SU-DHL-6 (cell line): ENCODE measurements at regions not wholly inside any gene's neighbourhood (a gene's known extent, or its start where the extent isn't known, plus 50 kb on each side); places are given as distances from the start of the nearest gene placed in this dataset.

Experiments used
- H2AFZ ChIP-seq: fragments of 200-600 bp; sonication (generic); 2 replicates; pipeline ENCODE4 v1.6.1; 2014; ENCODE audit warnings: low read depth, mild to moderate bottlenecking, moderate library complexity, mixed read lengths, antibody characterized with exemption, low read length; ENCODE audit not compliant: severe bottlenecking
- H3F3A ChIP-seq: fragments of 200-600 bp; shearing (Covaris generic); 2 replicates; pipeline ENCODE4 v1.6.0; 2016; ENCODE audit warnings: antibody characterized with exemption, mild to moderate bottlenecking; ENCODE audit not compliant: insufficient read depth
- H3K27ac ChIP-seq: fragments of 200-600 bp; sonication (generic); 2 replicates; pipeline ENCODE4 v1.5.1; 2016; ENCODE audit warnings: low read depth, mild to moderate bottlenecking, low read length, moderate library complexity, mixed read lengths
- H3K27me3 ChIP-seq: fragments of 200-600 bp; sonication (generic), shearing (Covaris generic); 2 replicates; pipeline ENCODE4 v1.6.0; 2014; ENCODE audit warnings: mild to moderate bottlenecking, low read length
- H3K36me3 ChIP-seq: fragments of 200-600 bp; sonication (generic); 2 replicates; pipeline ENCODE4 v1.6.1; 2014; ENCODE audit warnings: mild to moderate bottlenecking, low read length, mixed read lengths
- H3K4me2 ChIP-seq: fragments of 300-600, 200-600 bp; shearing (Covaris generic), sonication (generic); 2 replicates; pipeline ENCODE4 v1.6.0; 2014; ENCODE audit warnings: low read length, low read depth, mild to moderate bottlenecking; ENCODE audit not compliant: poor library complexity, severe bottlenecking
- H3K4me3 ChIP-seq: fragments of 200-600 bp; sonication (generic); 2 replicates; pipeline ENCODE4 v1.5.1; 2014; ENCODE audit warnings: antibody characterized with exemption, low read length, mild to moderate bottlenecking, mixed read lengths; ENCODE audit not compliant: insufficient read depth, poor library complexity, severe bottlenecking
- H3K79me2 ChIP-seq: fragments of 200-600 bp; sonication (generic); 2 replicates; pipeline ENCODE4 v1.6.1; 2014; ENCODE audit warnings: mild to moderate bottlenecking, low read length, moderate library complexity; ENCODE audit not compliant: insufficient read depth
- H3K9ac ChIP-seq: fragments of 200-600 bp; sonication (generic); 2 replicates; pipeline ENCODE4 v1.7.0; 2014; ENCODE audit warnings: mild to moderate bottlenecking, low read length
- H3K9me2 ChIP-seq: fragments of 200-600 bp; sonication (generic); replicated peaks from 2 replicates; pipeline ENCODE4 v1.6.1; 2014; ENCODE audit warnings: low read length; ENCODE audit not compliant: insufficient read depth
- H3K9me3 ChIP-seq: fragments of 200-600 bp; sonication (generic); 2 replicates; pipeline ENCODE4 v1.6.1; 2014; ENCODE audit warnings: low read length, mixed read lengths; ENCODE audit not compliant: insufficient read depth
- H4K20me1 ChIP-seq: fragments of 200-600 bp; sonication (generic); 2 replicates; pipeline ENCODE4 v1.6.1; 2014; ENCODE audit warnings: low read depth, mild to moderate bottlenecking, antibody characterized with exemption, low read length, moderate library complexity, mixed read lengths
- EZH2phosphoT487 ChIP-seq: fragments of 200-600 bp; sonication (generic), shearing (Covaris generic); conservative IDR thresholded peaks from 2 replicates; pipeline ENCODE4 v1.6.1; 2018; ENCODE audit warnings: mild to moderate bottlenecking, antibody characterized with exemption, low read length, moderate library complexity, mixed read lengths
- TF ChIP-seq, protein P1 (sequence below): fragments of 200-600 bp; sonication (generic); IDR thresholded peaks from one replicate; pipeline ENCODE4 v1.5.1; 2017; ENCODE audit warnings: antibody characterized with exemption, mild to moderate bottlenecking, low read length, moderate library complexity; ENCODE audit not compliant: insufficient read depth, poor library complexity, severe bottlenecking

DNA sequence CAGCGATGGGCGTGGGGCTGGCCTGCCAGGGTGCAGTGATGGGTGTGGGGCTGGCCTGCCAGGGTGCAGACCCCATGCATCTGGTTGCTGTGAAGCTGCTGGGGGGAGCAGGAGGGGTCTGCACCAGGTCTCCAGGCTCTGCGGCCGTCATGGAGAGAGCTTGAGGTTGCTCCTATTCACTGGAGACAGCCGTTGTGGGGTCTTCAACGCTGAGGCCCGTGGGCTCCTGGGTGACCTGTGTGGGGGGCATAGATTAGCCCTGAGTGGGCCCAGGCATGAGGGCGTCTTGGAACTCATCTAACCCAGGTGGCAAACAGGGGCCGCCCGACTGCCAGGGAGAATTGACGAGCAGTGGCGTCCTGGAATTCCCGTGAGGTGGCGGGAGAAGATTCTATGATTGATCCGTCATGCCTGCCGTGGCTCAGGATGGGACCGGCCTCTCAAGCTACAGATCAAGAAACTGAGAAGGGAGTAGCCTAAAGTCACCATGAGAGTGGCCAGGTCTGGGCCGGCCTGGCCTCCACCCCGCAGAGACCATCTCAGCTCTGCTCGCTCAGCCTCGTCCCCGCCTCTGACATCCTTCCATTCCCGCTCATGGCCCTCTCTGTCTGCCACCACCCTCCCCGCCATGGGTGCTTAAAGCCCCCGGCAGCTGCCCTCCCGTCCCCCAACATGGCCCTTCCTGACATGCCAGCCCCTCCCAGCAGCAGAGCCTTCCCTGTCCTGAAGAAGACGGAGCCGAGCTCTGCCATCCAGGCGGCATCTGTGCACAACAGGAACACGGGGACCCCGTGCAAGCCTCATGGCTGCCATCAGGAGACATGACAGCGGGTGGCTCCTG lies 50.7 kb upstream of the ACSF3 start:
- Histone ChIP-seq H2AFZ (no peak overlapping the region), H3F3A (peaks cover 13% of the 10 kb centered on the region), H3K27me3 (no peaks in the 10 kb centered on the region), H3K9me2 (no peaks in the 10 kb centered on the region), H3K9ac (no peak overlapping the region), H3K4me2 (no peak overlapping the region), H3K79me2 (no peaks in the 10 kb centered on the region), H3K36me3 (no peaks in the 10 kb centered on the region), H4K20me1 (no peaks in the 10 kb centered on the region), H3K9me3 (no peaks in the 10 kb centered on the region), H3K4me3 (no peak overlapping the region), H3K27ac (no peak overlapping the region)
- no peak for TF ChIP-seq EZH2phosphoT487
- TF ChIP-seq, protein P1, sequence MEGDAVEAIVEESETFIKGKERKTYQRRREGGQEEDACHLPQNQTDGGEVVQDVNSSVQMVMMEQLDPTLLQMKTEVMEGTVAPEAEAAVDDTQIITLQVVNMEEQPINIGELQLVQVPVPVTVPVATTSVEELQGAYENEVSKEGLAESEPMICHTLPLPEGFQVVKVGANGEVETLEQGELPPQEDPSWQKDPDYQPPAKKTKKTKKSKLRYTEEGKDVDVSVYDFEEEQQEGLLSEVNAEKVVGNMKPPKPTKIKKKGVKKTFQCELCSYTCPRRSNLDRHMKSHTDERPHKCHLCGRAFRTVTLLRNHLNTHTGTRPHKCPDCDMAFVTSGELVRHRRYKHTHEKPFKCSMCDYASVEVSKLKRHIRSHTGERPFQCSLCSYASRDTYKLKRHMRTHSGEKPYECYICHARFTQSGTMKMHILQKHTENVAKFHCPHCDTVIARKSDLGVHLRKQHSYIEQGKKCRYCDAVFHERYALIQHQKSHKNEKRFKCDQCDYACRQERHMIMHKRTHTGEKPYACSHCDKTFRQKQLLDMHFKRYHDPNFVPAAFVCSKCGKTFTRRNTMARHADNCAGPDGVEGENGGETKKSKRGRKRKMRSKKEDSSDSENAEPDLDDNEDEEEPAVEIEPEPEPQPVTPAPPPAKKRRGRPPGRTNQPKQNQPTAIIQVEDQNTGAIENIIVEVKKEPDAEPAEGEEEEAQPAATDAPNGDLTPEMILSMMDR: no peak

DNA sequence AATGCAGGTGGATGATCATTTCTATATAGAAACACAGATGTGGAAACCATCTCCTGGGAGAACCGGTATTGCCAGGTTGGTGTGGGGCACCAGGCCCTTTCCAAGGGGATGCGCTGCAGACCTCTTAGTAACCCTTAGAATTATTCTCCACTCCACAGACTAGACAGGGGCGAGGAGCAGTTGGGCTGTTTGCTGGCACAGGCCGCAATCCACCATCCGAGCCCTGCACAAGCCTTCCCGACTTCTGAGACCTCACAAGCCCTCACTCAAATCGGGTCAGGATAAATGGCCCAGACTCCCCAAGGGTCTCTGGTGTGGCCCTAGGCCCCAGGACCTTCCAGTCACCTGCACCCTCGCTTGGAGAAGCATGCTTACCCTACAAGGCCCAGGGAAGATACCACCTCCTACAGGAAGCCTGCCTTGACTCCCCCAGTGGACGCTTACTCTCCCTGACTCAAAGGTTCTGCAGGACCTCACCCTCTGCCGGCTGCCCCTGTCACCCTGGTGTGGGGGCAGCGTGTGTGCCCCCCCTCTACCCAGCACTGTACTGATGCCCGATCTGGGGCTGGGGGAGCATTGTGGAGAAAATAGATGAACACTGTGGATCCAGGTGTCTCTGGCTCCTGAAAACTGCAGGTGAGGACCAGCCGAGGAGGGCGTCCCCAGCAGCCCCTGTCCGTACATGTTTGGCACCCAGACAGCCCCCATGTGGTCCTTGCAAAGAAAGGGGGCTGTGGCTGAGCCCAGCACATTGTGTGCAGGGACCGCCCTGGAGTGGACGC lies 49.8 kb upstream of the ACSF3 start:
- Histone ChIP-seq H3K79me2 (no peaks in the 10 kb centered on the region), H3K9me3 (no peaks in the 10 kb centered on the region), H3K36me3 (no peaks in the 10 kb centered on the region), H3K4me3 (peak overlapping the region; percentile 47), H3K27ac (peak overlapping the region; percentile 62), H3F3A (peaks cover 12% of the 10 kb centered on the region), H2AFZ (no peak overlapping the region), H3K4me2 (peak overlapping the region; percentile 41), H4K20me1 (no peaks in the 10 kb centered on the region), H3K9me2 (no peaks in the 10 kb centered on the region), H3K9ac (peak overlapping the region; percentile 59), H3K27me3 (no peaks in the 10 kb centered on the region)
- TF ChIP-seq, protein P1: no peak
- TF ChIP-seq EZH2phosphoT487: no peak
